CD4-positive, alpha-beta T cell treated with Interleukin-15 for 4 hours (primary cell): ENCODE measurements at regions not wholly inside any gene's neighbourhood (a gene's known extent, or its start where the extent isn't known, plus 50 kb on each side); places are given as distances from the start of the nearest gene placed in this dataset.

Experiments used
- DNase-seq: peaks from one replicate; pipeline ENCODE4 v3.0.0-alpha.2; 2020; ENCODE audit warnings: low spot score

GRCh38 chr4:180741703-180742102, 1501.5 kb upstream of the TENM3 start:
- DNase-seq, result no peak

- DNase-seq, result no peak
Measured at GRCh38 chr4:180745019-180745418, 1498.2 kb upstream of the TENM3 start.

- DNase-seq, result no peak
Measured at GRCh38 chr4:180751009-180751408, 1492.2 kb upstream of the TENM3 start.

- no peak for DNase-seq
Measured at GRCh38 chr4:180757927-180758326, 1485.3 kb upstream of the TENM3 start.

- DNase-seq, result no peak
Measured at GRCh38 chr4:180766045-180766444, 1477.2 kb upstream of the TENM3 start.

- no peak for DNase-seq
Measured at GRCh38 chr4:180766944-180767729, 1476.1 kb upstream of the TENM3 start.

- DNase-seq, result no peak
Measured at GRCh38 chr4:180768610-180769009, 1474.6 kb upstream of the TENM3 start.

GRCh38 chr4:180769791-180770190, 1473.4 kb upstream of the TENM3 start:
- no peak for DNase-seq

- DNase-seq, result no peak
Measured at GRCh38 chr4:180770265-180770664, 1472.9 kb upstream of the TENM3 start.

- DNase-seq, result no peak
Measured at GRCh38 chr4:180784940-180785339, 1458.3 kb upstream of the TENM3 start.

GRCh38 chr4:180788729-180789128, 1454.5 kb upstream of the TENM3 start:
- DNase-seq, result no peak

GRCh38 chr4:180789929-180790328, 1453.3 kb upstream of the TENM3 start:
- DNase-seq, result no peak

- DNase-seq, result no peak
Measured at GRCh38 chr4:180790471-180790870, 1452.7 kb upstream of the TENM3 start.

- DNase-seq, result no peak
Measured at GRCh38 chr4:180792541-180792940, 1450.7 kb upstream of the TENM3 start.

- DNase-seq, result no peak
Measured at GRCh38 chr4:180794333-180794732, 1448.9 kb upstream of the TENM3 start.

- DNase-seq, result no peak
Measured at GRCh38 chr4:180798036-180798577, 1445.1 kb upstream of the TENM3 start.

- DNase-seq, result no peak
Measured at GRCh38 chr4:180799798-180800197, 1443.4 kb upstream of the TENM3 start.

- no peak for DNase-seq
Measured at GRCh38 chr4:180805101-180805500, 1438.1 kb upstream of the TENM3 start.

GRCh38 chr4:180808862-180809261, 1434.3 kb upstream of the TENM3 start:
- DNase-seq, result no peak

GRCh38 chr4:180809439-180809838, 1433.8 kb upstream of the TENM3 start:
- DNase-seq, result no peak

GRCh38 chr4:180810581-180810980, 1432.6 kb upstream of the TENM3 start:
- DNase-seq, result no peak

GRCh38 chr4:180811556-180811955, 1431.6 kb upstream of the TENM3 start:
- DNase-seq, result no peak

GRCh38 chr4:180812783-180813182, 1430.4 kb upstream of the TENM3 start:
- DNase-seq, result no peak

GRCh38 chr4:180814875-180815417, 1428.3 kb upstream of the TENM3 start:
- DNase-seq, result no peak
